Loucy (cell line): ENCODE measurements at regions not wholly inside any gene's neighbourhood (a gene's known extent, or its start where the extent isn't known, plus 50 kb on each side); places are given as distances from the start of the nearest gene placed in this dataset.
A peak's percentile ranks its signal among the peaks of the same experiment; 100 is the strongest.

Source experiments
- H2AFZ ChIP-seq: fragments of 200-600 bp; sonication (generic); 2 replicates; pipeline ENCODE4 v1.6.0; 2016; ENCODE audit warnings: antibody characterized with exemption, mild to moderate bottlenecking, low read length, moderate library complexity
- H3F3A ChIP-seq: fragments of 200-600 bp; 2 replicates; pipeline ENCODE4 v1.6.0; 2016; ENCODE audit warnings: antibody characterized with exemption, low read depth, mild to moderate bottlenecking
- H3K27me3 ChIP-seq: fragments of 200-600 bp; sonication (generic); 2 replicates; pipeline ENCODE4 v1.6.1; 2014; ENCODE audit warnings: low read length, mild to moderate bottlenecking; ENCODE audit not compliant: insufficient read depth, poor library complexity, severe bottlenecking
- H3K36me3 ChIP-seq: fragments of 200-600 bp; sonication (generic); 2 replicates; pipeline ENCODE4 v1.6.1; 2016; ENCODE audit warnings: low read length; ENCODE audit not compliant: insufficient read depth
- H3K4me1 ChIP-seq: fragments of 200-600 bp; sonication (generic); 2 replicates; pipeline ENCODE4 v1.5.1; 2014; ENCODE audit warnings: low read length, mild to moderate bottlenecking; ENCODE audit not compliant: insufficient read depth, poor library complexity, severe bottlenecking
- H3K4me2 ChIP-seq: fragments of 200-600 bp; sonication (generic); 2 replicates; pipeline ENCODE4 v1.6.0; 2014; ENCODE audit warnings: antibody characterized with exemption, low read length, low read depth, mild to moderate bottlenecking; ENCODE audit not compliant: poor library complexity, severe bottlenecking
- H3K4me3 ChIP-seq: fragments of 200-600 bp; sonication (generic); 2 replicates; pipeline ENCODE4 v1.5.1; 2014; ENCODE audit warnings: low read length, mild to moderate bottlenecking, mixed read lengths; ENCODE audit not compliant: poor library complexity, severe bottlenecking
- H3K79me2 ChIP-seq: fragments of 200-600 bp; sonication (generic); 2 replicates; pipeline ENCODE4 v1.6.1; 2014; ENCODE audit warnings: low read length; ENCODE audit not compliant: insufficient read depth
- H3K9ac ChIP-seq: fragments of 200-600 bp; sonication (generic); 2 replicates; pipeline ENCODE4 v1.6.0; 2014; ENCODE audit warnings: mild to moderate bottlenecking, low read depth, low read length, moderate library complexity; ENCODE audit not compliant: poor library complexity, severe bottlenecking
- H3K9me2 ChIP-seq: fragments of 200-600 bp; sonication (generic); replicated peaks from 2 replicates; pipeline ENCODE4 v1.6.1; 2016; ENCODE audit warnings: low read depth, low read length, mixed read lengths
- H3K9me3 ChIP-seq: fragments of 200-600 bp; sonication (generic); 2 replicates; pipeline ENCODE4 v1.6.1; 2014; ENCODE audit warnings: mild to moderate bottlenecking, antibody characterized with exemption, low read length, low read depth; ENCODE audit not compliant: insufficient read depth
- H4K20me1 ChIP-seq: fragments of 200-600 bp; sonication (generic); 2 replicates; pipeline ENCODE4 v1.6.0; 2014; ENCODE audit warnings: antibody characterized with exemption, low read length, mild to moderate bottlenecking; ENCODE audit not compliant: insufficient read depth, poor library complexity, severe bottlenecking
- EZH2phosphoT487 ChIP-seq: fragments of 200-600 bp; IDR thresholded peaks from 2 replicates; pipeline ENCODE4 v1.6.1; 2018; ENCODE audit warnings: antibody characterized with exemption, mild to moderate bottlenecking, moderate library complexity, borderline replicate concordance
- TF ChIP-seq, protein P1 (sequence below): fragments of 200-600 bp; sonication (generic); conservative IDR thresholded peaks from 2 replicates; pipeline ENCODE4 v1.5.1; 2014; ENCODE audit warnings: mild to moderate bottlenecking, antibody characterized with exemption, low read length

DNA sequence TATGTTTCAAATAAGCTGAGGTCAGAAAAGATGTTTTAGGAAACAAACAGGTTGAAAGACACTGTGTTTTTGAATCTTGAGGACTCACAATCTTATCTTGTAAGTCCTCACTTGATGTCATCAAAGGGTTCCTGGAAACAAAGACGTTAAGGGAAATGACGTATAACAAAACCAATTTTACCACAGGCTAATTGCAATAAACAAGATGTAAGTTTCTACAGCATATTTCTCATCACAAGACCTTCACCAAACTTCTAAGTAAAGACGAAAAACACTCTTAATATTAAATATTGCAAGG is 433.5 kb upstream of the FAT3 start:
- no peaks in the 10 kb centered on the region for H3K9me2 ChIP-seq
- 0 out of 2 replicates have a peak overlapping the region, but pooled peaks have one; percentile 26 for H2AFZ ChIP-seq
- H3K4me1 ChIP-seq = peaks cover 9% of the 10 kb centered on the region
- H3K79me2 ChIP-seq = no peaks in the 10 kb centered on the region
- H3K36me3 ChIP-seq = no peaks in the 10 kb centered on the region
- H3K4me2 ChIP-seq = no peak overlapping the region
- no peaks in the 10 kb centered on the region for H4K20me1 ChIP-seq
- TF ChIP-seq, protein P1, sequence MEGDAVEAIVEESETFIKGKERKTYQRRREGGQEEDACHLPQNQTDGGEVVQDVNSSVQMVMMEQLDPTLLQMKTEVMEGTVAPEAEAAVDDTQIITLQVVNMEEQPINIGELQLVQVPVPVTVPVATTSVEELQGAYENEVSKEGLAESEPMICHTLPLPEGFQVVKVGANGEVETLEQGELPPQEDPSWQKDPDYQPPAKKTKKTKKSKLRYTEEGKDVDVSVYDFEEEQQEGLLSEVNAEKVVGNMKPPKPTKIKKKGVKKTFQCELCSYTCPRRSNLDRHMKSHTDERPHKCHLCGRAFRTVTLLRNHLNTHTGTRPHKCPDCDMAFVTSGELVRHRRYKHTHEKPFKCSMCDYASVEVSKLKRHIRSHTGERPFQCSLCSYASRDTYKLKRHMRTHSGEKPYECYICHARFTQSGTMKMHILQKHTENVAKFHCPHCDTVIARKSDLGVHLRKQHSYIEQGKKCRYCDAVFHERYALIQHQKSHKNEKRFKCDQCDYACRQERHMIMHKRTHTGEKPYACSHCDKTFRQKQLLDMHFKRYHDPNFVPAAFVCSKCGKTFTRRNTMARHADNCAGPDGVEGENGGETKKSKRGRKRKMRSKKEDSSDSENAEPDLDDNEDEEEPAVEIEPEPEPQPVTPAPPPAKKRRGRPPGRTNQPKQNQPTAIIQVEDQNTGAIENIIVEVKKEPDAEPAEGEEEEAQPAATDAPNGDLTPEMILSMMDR = no peak
- H3K9ac ChIP-seq = no peak overlapping the region
- no peaks in the 10 kb centered on the region for H3K27me3 ChIP-seq
- no peaks in the 10 kb centered on the region for H3K9me3 ChIP-seq
- no peaks in the 10 kb centered on the region for H3F3A ChIP-seq
- H3K4me3 ChIP-seq = no peak overlapping the region

DNA sequence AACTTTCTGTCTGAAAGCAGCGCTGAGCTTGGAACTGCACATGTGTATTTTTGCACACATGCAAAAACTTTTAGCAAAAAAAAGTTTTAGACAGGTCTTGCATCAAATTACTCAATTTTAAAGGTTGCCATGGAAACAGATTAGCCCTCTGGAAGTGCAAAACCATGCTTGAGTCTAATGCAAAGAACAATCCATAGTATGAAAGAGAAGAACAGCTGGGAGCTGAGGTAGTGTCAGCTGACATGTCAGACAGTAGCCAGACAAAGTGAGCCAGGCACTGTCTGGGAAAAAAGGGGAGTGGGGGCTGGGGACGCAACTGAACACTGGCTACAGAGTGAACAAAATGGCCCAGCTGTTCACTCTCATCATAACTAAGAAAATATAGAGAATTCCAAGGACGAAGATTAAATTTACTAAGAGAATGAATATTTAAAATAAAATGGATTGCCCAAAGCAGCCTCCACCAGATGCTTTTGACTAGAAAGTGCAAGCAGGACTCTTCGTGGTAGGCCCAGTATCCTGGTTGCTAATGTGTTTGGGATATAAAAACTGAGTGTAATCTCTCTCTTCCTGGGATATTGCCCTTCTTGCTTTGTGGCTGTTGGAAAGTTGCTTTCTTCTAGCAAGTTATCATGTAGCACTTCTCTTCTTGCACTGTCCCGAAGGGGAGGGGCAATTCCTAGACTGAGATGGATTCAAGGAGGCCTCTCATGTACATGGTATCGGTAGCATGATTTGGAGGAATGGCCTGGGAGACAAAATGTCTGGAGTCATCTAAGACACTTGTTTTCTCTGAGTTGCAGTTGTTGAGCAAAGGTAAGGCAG is 434.1 kb upstream of the FAT3 start:
- H2AFZ ChIP-seq = 0 out of 2 replicates have a peak overlapping the region, but pooled peaks have one; percentile 26
- no peaks in the 10 kb centered on the region for H3K79me2 ChIP-seq
- H3K9me2 ChIP-seq = no peaks in the 10 kb centered on the region
- peaks cover 9% of the 10 kb centered on the region for H3K4me1 ChIP-seq
- no peaks in the 10 kb centered on the region for H3K9me3 ChIP-seq
- no peak overlapping the region for H3K9ac ChIP-seq
- no peak overlapping the region for H3K4me2 ChIP-seq
- no peaks in the 10 kb centered on the region for H3F3A ChIP-seq
- TF ChIP-seq, protein P1 = no peak
- TF ChIP-seq EZH2phosphoT487 = no peak
- H3K4me3 ChIP-seq = no peak overlapping the region
- H3K36me3 ChIP-seq = no peaks in the 10 kb centered on the region
- H3K27me3 ChIP-seq = no peaks in the 10 kb centered on the region
- H4K20me1 ChIP-seq = no peaks in the 10 kb centered on the region

DNA sequence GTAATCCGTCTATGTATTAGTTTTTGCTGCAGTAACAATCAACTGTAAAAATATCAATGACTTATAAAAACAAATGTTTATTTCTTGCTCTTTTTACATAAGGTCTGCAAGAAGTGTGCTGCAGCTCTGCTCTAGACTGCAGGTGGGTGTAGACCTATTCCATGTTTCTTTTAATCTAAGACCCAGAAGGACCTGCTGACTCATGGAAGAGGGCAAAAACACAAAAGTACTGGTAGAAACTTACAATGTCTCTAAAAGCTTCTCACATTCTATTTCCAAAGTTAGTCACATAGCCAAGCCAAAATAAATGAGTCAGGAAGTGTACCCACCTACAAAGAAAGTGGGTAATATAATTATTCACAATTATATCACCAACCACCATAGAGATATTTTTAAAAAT is 435.9 kb upstream of the FAT3 start:
- H3K36me3 ChIP-seq = no peaks in the 10 kb centered on the region
- no peaks in the 10 kb centered on the region for H3K9me3 ChIP-seq
- peaks cover 3% of the 10 kb centered on the region for H3K4me1 ChIP-seq
- no peaks in the 10 kb centered on the region for H3K9me2 ChIP-seq
- no peaks in the 10 kb centered on the region for H3K79me2 ChIP-seq
- H3F3A ChIP-seq = no peaks in the 10 kb centered on the region
- TF ChIP-seq, protein P1 = no peak
- no peak for TF ChIP-seq EZH2phosphoT487
- H3K4me3 ChIP-seq = no peak overlapping the region
- H3K9ac ChIP-seq = no peak overlapping the region
- no peaks in the 10 kb centered on the region for H3K27me3 ChIP-seq
- H4K20me1 ChIP-seq = no peaks in the 10 kb centered on the region
- H2AFZ ChIP-seq = no peak overlapping the region
- no peak overlapping the region for H3K4me2 ChIP-seq
